AG09319 (cell line): ENCODE measurements at regions not wholly inside any gene's neighbourhood (a gene's known extent, or its start where the extent isn't known, plus 50 kb on each side); places are given as distances from the start of the nearest gene placed in this dataset.

Experiments
- DNase-seq: peaks from one replicate; pipeline ENCODE4 v3.0.0-alpha.2; 2010; ENCODE audit warnings: low read depth; ENCODE audit errors: extremely low read depth
- TF ChIP-seq, protein P1 (sequence below): IDR thresholded peaks from 2 replicates; pipeline ENCODE4 v1.5.1; 2011; ENCODE audit warnings: low read depth, mild to moderate bottlenecking, inconsistent platforms, low read length, moderate library complexity

DNA sequence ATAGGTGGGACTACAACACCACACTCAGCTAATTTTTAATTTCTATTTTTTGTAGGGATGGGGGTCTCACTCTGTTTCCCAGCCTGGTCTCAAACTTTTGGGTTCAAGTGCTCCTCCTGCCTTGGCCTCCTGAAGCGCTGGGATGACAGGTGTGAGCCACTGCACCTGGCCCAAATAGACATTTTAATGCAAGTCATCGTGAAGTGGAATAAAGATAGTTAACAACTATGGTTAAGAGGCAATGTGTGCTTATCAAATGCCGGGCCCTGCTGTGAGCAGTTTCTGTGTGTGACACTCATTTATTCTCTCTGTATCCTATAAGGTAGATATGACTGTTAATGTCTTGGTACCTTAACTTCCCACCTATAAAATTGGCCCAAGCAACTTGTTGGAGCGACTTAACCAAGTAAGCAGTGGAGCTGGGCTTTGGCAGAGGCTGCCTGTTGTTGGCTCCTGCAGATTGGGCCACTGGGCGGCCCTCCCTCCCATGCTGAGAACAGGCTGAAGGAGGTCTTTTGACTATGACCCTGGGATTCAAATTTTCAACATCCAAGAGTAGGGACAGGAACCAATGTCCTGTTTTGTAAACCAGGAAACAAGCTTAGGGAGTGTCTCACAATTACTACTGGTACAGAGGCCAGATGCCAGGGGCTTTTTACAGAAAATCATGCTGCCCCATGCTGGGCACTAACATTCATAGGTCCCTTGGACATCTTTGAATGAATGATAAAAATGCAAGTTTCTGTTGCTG lies 450.7 kb downstream of the TSHZ3 start:
- TF ChIP-seq, protein P1, sequence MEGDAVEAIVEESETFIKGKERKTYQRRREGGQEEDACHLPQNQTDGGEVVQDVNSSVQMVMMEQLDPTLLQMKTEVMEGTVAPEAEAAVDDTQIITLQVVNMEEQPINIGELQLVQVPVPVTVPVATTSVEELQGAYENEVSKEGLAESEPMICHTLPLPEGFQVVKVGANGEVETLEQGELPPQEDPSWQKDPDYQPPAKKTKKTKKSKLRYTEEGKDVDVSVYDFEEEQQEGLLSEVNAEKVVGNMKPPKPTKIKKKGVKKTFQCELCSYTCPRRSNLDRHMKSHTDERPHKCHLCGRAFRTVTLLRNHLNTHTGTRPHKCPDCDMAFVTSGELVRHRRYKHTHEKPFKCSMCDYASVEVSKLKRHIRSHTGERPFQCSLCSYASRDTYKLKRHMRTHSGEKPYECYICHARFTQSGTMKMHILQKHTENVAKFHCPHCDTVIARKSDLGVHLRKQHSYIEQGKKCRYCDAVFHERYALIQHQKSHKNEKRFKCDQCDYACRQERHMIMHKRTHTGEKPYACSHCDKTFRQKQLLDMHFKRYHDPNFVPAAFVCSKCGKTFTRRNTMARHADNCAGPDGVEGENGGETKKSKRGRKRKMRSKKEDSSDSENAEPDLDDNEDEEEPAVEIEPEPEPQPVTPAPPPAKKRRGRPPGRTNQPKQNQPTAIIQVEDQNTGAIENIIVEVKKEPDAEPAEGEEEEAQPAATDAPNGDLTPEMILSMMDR, result no peak
- DNase-seq, result no peak

- TF ChIP-seq, protein P1, result no peak
- DNase-seq, result no peak
These were observed 451.7 kb downstream of the TSHZ3 start for GRCh38 chr19:30897553-30897952.

DNA sequence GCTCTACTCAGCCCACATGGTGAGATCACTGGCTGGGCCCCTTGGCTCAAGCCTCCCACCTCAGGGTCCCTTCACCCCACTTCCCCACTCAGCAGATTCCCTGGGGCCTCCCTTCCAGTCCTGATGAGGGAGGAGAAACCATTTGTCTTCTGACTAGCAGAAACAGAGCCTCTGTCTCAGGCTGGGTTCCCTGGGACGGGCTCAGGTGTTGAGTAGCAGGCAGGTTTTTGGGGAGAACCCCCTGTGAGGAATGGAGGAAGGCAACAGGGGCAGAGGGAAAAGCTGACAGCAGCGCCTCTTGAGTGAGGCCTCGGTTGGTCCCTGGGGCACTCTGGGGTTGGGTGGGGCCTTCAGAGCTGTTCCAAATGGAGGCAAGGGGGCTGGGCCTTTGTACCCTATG lies 452.2 kb downstream of the TSHZ3 start:
- no peak for DNase-seq
- TF ChIP-seq, protein P1, result no peak

GRCh38 chr19:30896554-30896953 lies 452.7 kb downstream of the TSHZ3 start:
- DNase-seq, result no peak
- TF ChIP-seq, protein P1, result no peak

- no peak for DNase-seq
- TF ChIP-seq, protein P1, result no peak
These were observed 453.3 kb downstream of the TSHZ3 start for GRCh38 chr19:30895946-30896345.

DNA sequence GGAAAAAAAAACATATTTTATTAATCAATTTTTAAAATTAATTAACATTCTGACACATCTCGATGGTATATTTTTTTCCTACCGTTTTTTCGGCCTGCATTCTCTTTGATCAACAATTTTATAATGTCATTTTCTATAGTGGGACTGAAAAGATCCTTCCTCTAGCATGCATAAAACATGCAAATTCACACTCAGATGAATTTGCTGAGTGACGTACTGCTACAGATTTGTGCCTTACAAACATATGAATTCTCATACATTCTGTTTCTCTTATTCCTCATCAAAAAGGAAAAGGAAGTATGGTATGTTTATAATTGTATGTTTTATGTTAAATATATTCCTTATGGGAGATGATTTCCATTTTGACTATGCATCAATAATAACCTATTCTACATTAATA lies 458.2 kb downstream of the TSHZ3 start:
- DNase-seq, result no peak
- TF ChIP-seq, protein P1, result no peak

GRCh38 chr19:30890033-30890432 lies 459.2 kb downstream of the TSHZ3 start:
- TF ChIP-seq, protein P1, result no peak

More at GRCh38 chr19:30890033-30890432, 459.2 kb downstream of the TSHZ3 start:
- DNase-seq, result no peak
